ENCODE measurements at regions not wholly inside any gene's neighbourhood (a gene's known extent, or its start where the extent isn't known, plus 50 kb on each side); places are given as distances from the start of the nearest gene placed in this dataset.

DNA sequence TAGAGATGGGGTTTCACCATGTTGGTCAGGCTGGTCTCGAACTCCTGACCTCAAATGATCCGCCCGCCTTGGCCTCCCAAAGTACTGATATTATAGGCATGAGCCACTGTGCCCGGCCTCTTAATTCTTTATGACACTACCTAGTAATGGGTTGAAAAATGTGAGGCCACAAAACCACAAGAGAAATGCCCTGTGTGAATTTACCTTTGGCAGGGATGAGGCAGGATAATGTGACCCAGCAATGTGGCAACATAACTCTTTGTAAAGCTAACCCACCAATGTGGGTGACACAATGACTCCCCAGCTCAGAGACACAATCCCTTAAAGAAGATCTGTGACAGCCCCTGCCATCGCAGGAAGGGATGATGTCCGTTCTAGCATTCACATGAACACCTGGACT lies 533.1 kb downstream of the KLF5 start:
- ChIA-PET POLR2A (no interaction called here), CTCF (no interaction called here)
- no peak overlapping the region for H3K4me3 ChIP-seq (ENCODE audit: low read depth, low read length)

DNA sequence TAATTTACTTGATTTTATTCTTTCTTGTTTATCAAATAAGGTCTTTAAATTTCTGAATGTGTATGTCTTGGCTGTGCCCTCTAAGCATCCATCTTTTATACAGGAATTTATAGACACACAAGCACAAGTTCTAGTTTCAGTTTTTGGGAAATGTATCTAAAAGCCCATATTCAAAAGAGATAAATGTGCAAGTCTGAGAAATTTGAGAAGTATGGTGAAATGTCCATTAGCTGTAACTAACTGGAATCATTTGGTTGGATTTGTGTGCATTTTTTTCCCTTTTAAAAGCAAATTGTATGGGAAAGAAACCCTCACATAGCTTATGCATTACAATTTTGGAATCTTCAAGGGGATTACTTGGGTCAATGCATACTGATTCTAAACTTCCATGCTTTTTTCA lies 532.0 kb downstream of the KLF5 start:
- POLR2A ChIA-PET = no interaction called here
- TF ChIP-seq, protein P1, sequence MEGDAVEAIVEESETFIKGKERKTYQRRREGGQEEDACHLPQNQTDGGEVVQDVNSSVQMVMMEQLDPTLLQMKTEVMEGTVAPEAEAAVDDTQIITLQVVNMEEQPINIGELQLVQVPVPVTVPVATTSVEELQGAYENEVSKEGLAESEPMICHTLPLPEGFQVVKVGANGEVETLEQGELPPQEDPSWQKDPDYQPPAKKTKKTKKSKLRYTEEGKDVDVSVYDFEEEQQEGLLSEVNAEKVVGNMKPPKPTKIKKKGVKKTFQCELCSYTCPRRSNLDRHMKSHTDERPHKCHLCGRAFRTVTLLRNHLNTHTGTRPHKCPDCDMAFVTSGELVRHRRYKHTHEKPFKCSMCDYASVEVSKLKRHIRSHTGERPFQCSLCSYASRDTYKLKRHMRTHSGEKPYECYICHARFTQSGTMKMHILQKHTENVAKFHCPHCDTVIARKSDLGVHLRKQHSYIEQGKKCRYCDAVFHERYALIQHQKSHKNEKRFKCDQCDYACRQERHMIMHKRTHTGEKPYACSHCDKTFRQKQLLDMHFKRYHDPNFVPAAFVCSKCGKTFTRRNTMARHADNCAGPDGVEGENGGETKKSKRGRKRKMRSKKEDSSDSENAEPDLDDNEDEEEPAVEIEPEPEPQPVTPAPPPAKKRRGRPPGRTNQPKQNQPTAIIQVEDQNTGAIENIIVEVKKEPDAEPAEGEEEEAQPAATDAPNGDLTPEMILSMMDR (IDR thresholded peaks at IDR 0.05; ENCODE audit: insufficient read depth, low read length, missing control alignments) = no peak
- CTCF ChIA-PET = no interaction called here
- H3K4me3 ChIP-seq (ENCODE audit: low read depth, low read length) = no peak overlapping the region
- no peak for DNase-seq (ENCODE audit: low read depth, low spot score)

More for the DNA sequence above, 533.1 kb downstream of the KLF5 start:
- no peak for DNase-seq (ENCODE audit: low read depth, low spot score)
- TF ChIP-seq, protein P1 (IDR thresholded peaks at IDR 0.05; ENCODE audit: insufficient read depth, low read length, missing control alignments) = no peak

DNA sequence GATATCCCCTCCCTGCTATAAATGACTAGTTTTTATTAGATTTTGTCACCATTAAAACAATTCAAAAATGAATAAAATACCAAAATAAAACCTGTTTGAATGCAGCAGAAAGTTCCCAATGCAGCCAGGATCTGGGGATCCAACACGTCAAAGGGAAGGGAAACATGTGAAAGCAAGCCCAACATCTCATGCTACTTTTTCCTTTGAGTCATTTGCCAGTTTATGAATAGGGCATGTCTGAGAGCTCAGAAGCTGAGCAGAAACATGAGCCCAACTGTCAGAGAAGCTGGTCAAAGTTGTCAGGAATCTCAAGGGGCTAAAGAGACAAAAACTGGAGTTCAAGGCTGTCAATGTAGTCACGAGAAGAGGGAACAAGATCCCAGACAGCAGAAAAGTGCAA lies 526.4 kb downstream of the KLF5 start:
- TF ChIP-seq, protein P1 (IDR thresholded peaks at IDR 0.05; ENCODE audit: insufficient read depth, low read length, missing control alignments) = no peak
- CTCF ChIA-PET = no interaction called here
- DNase-seq (ENCODE audit: low read depth, low spot score) = no peak

DNA sequence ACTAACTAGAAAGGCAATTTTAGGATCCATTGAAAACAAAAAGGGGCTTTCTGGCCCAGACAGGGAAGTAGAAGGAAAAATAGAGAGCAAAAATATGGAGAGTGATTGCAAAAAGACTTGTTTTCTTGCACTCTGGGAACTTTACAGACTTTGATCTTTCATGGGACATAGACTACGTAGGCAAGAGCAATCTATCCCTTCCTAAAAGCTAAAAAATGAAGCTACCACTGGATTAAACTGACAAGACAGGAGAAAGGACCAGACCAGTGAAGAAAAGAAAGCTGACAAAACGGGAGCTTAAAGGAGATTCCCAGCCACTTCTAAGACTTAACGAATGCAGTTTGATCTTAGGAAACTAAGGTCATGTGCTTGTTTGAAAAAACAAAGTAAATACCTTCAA lies 524.5 kb downstream of the KLF5 start:
- TF ChIP-seq, protein P1 (IDR thresholded peaks at IDR 0.05; ENCODE audit: insufficient read depth, low read length, missing control alignments) = no peak
- no peak overlapping the region for H3K4me3 ChIP-seq (ENCODE audit: low read depth, low read length)
- DNase-seq (ENCODE audit: low read depth, low spot score) = no peak
- POLR2A ChIA-PET = no interaction called here
- CTCF ChIA-PET = no interaction called here

More for the DNA sequence above, 526.4 kb downstream of the KLF5 start:
- POLR2A ChIA-PET = no interaction called here
- no peak overlapping the region for H3K4me3 ChIP-seq (ENCODE audit: low read depth, low read length)

DNA sequence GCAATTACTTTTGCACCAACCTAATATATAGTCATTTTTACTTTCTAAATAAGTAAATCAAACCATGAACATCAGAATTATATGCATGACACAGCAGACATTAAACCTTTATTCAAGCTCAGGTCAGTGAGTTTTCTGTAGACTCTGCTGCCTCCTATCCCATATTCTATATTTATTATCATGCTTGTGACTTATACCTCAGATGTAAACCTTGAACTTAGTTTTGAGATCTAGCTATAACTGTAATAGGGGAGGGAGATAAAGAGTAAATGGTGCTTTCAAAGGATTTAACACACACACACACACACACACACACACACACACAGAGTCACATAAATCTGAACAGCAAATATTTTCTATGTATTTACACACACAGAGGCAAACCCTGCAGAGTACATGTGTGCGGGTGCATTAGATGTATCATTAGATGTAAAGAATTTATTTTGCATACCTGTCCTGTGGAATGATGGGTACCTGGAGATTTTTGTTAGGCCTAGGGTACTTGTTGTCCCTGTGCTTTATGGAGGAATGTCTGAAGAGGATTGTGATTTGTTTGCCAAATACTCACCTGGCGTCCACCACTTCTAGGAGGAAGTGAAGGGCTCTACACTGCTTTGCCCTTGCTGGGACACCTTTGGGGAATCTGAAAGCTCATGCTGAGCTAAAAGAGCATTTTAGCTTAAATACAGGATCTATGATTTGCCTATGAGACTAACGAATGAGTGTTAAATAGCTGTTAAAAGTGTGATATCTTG lies 521.9 kb downstream of the KLF5 start:
- H3K4me3 ChIP-seq (ENCODE audit: low read depth, low read length) = no peak overlapping the region
- CTCF ChIA-PET = interaction anchor here (1.3 kb wide), 1 partner anchor 10 kb away, joined by 3 read pairs; no protein-coding TSS in a partner anchor
- TF ChIP-seq, protein P1 (IDR thresholded peaks at IDR 0.05; ENCODE audit: insufficient read depth, low read length, missing control alignments) = no peak
- no peak for DNase-seq (ENCODE audit: low read depth, low spot score)
- POLR2A ChIA-PET = no interaction called here

DNA sequence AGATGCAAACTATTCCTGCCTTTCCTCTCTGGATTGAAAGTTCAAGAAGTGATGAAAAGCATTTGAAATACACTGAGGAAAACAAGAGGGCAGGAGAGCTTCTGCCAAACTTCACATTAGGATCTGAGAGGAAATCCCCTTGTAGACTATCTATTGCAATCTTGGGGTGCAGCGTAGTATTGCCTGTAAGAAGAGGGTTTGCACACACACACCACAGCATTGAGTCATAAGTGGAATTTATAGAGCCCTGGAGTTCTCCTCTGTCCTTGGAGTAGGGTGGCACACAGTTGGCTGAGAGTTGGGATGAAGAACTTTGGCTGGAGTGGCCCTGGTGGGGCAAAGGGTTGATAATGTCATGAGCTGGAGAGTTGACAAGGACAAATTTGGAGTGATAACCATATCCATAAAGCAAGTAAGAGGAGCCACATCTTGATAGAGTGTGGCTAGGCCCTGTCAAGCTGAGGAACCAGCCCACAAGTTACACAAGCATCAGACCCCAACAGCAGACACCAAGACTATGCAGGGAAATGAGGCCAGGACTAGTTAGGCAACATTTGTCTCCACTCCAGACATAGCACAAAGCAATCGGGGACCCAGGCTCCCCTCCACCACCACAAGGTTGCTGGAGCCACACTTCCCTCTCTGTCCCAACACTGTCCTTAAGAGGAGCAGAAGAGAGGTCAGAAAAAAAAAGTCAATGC lies 520.9 kb downstream of the KLF5 start:
- ChIA-PET POLR2A (no interaction called here), CTCF (interaction anchor here (1.3 kb wide), 1 partner anchor 9 kb away, joined by 3 read pairs; no protein-coding TSS in a partner anchor)
- DNase-seq (ENCODE audit: low read depth, low spot score) = no peak
- TF ChIP-seq, protein P1 (IDR thresholded peaks at IDR 0.05; ENCODE audit: insufficient read depth, low read length, missing control alignments) = no peak
- no peak overlapping the region for H3K4me3 ChIP-seq (ENCODE audit: low read depth, low read length)
